ENCODE measurements at regions not wholly inside any gene's neighbourhood (a gene's known extent, or its start where the extent isn't known, plus 50 kb on each side); places are given as distances from the start of the nearest gene placed in this dataset.

GRCh38 chr2:128388499-128388941 lies 69.9 kb upstream of the HS6ST1 start:
- POLR2A ChIA-PET, result no interaction called here
- no peaks in the 10 kb centered on the region for H3K27me3 ChIP-seq (ENCODE audit: control insufficient read depth in 2 of 2, insufficient read depth in 2 of 2, low read length in 2 of 2)
- no peaks in the 10 kb centered on the region for H3K9me1 ChIP-seq (replicated peaks; ENCODE audit: control insufficient read depth, extremely low read depth, insufficient read depth, low read length)
- no peak overlapping the region for H3K9ac ChIP-seq (replicated peaks; ENCODE audit: extremely low read depth, insufficient read depth, low read length)
- no peaks in the 10 kb centered on the region for H3K9me3 ChIP-seq (replicated peaks; ENCODE audit: control insufficient read depth, insufficient read depth, low read length)
- intact Hi-C loops (cut with micrococcal nuclease), result no loop called here
- H2AFZ ChIP-seq (ENCODE audit: low read depth, low read length), result no peak overlapping the region
- no peak for DNase-seq (ENCODE audit: low read depth, low spot score)
- no peak overlapping the region for H3K4me2 ChIP-seq (ENCODE audit: insufficient read depth, low read length)
- CTCF ChIA-PET, result interaction anchor here (1.0 to 1.9 kb wide), 2 partner anchors 12 to 348 kb away, joined by 3 to 6 read pairs; no protein-coding TSS in a partner anchor
- no peak overlapping the region for H3K27ac ChIP-seq (ENCODE audit: insufficient read depth, low read depth, low read length)
- no peaks in the 10 kb centered on the region for H3K79me2 ChIP-seq (ENCODE audit: control insufficient read depth, insufficient read depth, low read length)
- H4K20me1 ChIP-seq (replicated peaks; ENCODE audit: control insufficient read depth, extremely low read depth, insufficient read depth, low read length), result no peaks in the 10 kb centered on the region
- no peak for FAIRE-seq
- H3K4me1 ChIP-seq (ENCODE audit: control insufficient read depth, extremely low read depth, insufficient read depth, low read length), result no peaks in the 10 kb centered on the region
- H3K36me3 ChIP-seq (ENCODE audit: control insufficient read depth in 2 of 2, extremely low read depth in 1 of 2, insufficient read depth in 2 of 2, low read length in 2 of 2), result no peaks in the 10 kb centered on the region
- no TSS peak for BruUV-seq (replicated peaks)
- no peak overlapping the region for H3K4me3 ChIP-seq (replicated peaks in 1 of 3; ENCODE audit: insufficient read depth in 1 of 3, low read depth in 1 of 3, low read length in 3 of 3)
- dilution Hi-C loops (cut with MboI; ENCODE audit: extremely low pct_ligation_motif_present, low sequenced_read_pairs), result no loop called here
- no peak for TF ChIP-seq POLR2A (IDR thresholded peaks at IDR 0.05; ENCODE audit: low read depth, low read length)
- TF ChIP-seq MYC (IDR thresholded peaks at IDR 0.05; ENCODE audit: low read depth, low read length), result no peak
- TF ChIP-seq GATA2 (IDR thresholded peaks at IDR 0.05; ENCODE audit: insufficient read depth, insufficient read length, low read depth, low read length), result no peak
- no peak for TF ChIP-seq FOS (IDR thresholded peaks at IDR 0.05; ENCODE audit: borderline replicate concordance, insufficient read depth, low read length)
- no peak for TF ChIP-seq CTCF (IDR thresholded peaks at IDR 0.05; ENCODE audit: extremely low read depth in 1 of 2, insufficient read depth in 1 of 2, low read depth in 1 of 2, low read length in 2 of 2)
- TF ChIP-seq JUN (IDR thresholded peaks at IDR 0.05; ENCODE audit: borderline replicate concordance, insufficient read depth, insufficient read length, low read depth), result no peak
- no peak for TF ChIP-seq EZH2 (IDR thresholded peaks at IDR 0.05; ENCODE audit: borderline replicate concordance, low read depth, low read length, severe bottlenecking)
- no peak for TF ChIP-seq MAX (IDR thresholded peaks at IDR 0.05; ENCODE audit: insufficient read depth, insufficient read length)
- no peak for TF ChIP-seq POLR2AphosphoS5 (IDR thresholded peaks at IDR 0.05; ENCODE audit: insufficient read depth, low read depth, low read length)
